ENCODE measurements at regions not wholly inside any gene's neighbourhood (a gene's known extent, or its start where the extent isn't known, plus 50 kb on each side); places are given as distances from the start of the nearest gene placed in this dataset.
"Not testable (repeated sequence)": the region's sequence is repeated elsewhere in the genome, so short reads cannot be mapped to it uniquely, and the experiment has no call there.

- TF ChIP-seq EZH2 (IDR thresholded peaks at IDR 0.05; ENCODE audit: insufficient read depth, low read length) = not testable (repeated sequence)
- TF ChIP-seq, protein P1, sequence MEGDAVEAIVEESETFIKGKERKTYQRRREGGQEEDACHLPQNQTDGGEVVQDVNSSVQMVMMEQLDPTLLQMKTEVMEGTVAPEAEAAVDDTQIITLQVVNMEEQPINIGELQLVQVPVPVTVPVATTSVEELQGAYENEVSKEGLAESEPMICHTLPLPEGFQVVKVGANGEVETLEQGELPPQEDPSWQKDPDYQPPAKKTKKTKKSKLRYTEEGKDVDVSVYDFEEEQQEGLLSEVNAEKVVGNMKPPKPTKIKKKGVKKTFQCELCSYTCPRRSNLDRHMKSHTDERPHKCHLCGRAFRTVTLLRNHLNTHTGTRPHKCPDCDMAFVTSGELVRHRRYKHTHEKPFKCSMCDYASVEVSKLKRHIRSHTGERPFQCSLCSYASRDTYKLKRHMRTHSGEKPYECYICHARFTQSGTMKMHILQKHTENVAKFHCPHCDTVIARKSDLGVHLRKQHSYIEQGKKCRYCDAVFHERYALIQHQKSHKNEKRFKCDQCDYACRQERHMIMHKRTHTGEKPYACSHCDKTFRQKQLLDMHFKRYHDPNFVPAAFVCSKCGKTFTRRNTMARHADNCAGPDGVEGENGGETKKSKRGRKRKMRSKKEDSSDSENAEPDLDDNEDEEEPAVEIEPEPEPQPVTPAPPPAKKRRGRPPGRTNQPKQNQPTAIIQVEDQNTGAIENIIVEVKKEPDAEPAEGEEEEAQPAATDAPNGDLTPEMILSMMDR (IDR thresholded peaks at IDR 0.05; ENCODE audit: insufficient read depth, low read depth, low read length) = not testable (repeated sequence)
Observed at GRCh38 chr15:44838929-44839328, 102.6 kb downstream of the TRIM69 start.
